Lower leg skin (tissue), 4 donors: ENCODE measurements at regions not wholly inside any gene's neighbourhood (a gene's known extent, or its start where the extent isn't known, plus 50 kb on each side); places are given as distances from the start of the nearest gene placed in this dataset.

Source experiments
- DNase-seq, 2 donors: peaks; one replicate each; pipeline ENCODE4 v3.0.0-alpha.2; 2019; ENCODE audit warnings: low spot score in 2 of 2
- H3K4me3 ChIP-seq: fragments of 200-600 bp; sonication (generic); 2 replicates; pipeline ENCODE4 v1.5.1; 2017; ENCODE audit warnings: mild to moderate bottlenecking, low read depth; ENCODE audit not compliant: poor library complexity, severe bottlenecking
- POLR2A ChIP-seq, 2 donors: fragments of 450-650 bp; IDR thresholded peaks; one replicate each; pipeline ENCODE4 v1.6.1; 2016 to 2017; ENCODE audit warnings: antibody characterized with exemption in 2 of 2, mild to moderate bottlenecking in 1 of 2, moderate library complexity in 1 of 2
- WGBS, 2 donors: methylation state at CpG; one replicate each; pipeline ENCODE4 v1.1.5; 2018; 5-methylcytosine and 5-hydroxymethylcytosine counted together
- intact Hi-C: fragments of 100-400 bp; cut with DNase I; formaldehyde crosslinking; loops from one replicate; pipeline ENCODE4 v1.15.0; 2023; ENCODE audit warnings: low total_unique reads
- TF ChIP-seq, protein P1 (sequence below), 3 donors: fragments of 450-650 bp; IDR thresholded peaks; one replicate each; pipeline ENCODE4 v1.5.1; 2016; ENCODE audit warnings: antibody characterized with exemption in 3 of 3, mild to moderate bottlenecking in 3 of 3, moderate library complexity in 2 of 3

DNA sequence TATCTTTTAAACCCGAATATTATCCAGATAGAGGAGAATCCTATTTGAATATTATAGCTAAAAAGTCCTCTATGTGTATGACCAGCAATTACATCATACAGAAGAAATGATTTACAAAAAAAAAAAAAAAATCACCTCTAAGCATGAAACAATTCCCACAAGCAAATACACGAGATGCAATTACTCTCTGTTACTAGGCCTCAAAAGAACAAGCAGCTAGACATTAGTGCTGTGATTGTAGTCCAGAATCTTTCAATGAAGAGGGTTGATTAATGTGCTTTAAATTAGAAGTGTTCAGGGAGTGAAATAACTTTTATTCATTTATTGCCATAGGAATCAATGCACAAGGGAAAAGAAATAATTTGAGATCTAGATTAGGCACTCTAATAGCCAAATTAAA lies 1379.5 kb upstream of the GBE1 start:
- TF ChIP-seq, protein P1, sequence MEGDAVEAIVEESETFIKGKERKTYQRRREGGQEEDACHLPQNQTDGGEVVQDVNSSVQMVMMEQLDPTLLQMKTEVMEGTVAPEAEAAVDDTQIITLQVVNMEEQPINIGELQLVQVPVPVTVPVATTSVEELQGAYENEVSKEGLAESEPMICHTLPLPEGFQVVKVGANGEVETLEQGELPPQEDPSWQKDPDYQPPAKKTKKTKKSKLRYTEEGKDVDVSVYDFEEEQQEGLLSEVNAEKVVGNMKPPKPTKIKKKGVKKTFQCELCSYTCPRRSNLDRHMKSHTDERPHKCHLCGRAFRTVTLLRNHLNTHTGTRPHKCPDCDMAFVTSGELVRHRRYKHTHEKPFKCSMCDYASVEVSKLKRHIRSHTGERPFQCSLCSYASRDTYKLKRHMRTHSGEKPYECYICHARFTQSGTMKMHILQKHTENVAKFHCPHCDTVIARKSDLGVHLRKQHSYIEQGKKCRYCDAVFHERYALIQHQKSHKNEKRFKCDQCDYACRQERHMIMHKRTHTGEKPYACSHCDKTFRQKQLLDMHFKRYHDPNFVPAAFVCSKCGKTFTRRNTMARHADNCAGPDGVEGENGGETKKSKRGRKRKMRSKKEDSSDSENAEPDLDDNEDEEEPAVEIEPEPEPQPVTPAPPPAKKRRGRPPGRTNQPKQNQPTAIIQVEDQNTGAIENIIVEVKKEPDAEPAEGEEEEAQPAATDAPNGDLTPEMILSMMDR (IDR thresholded peaks at IDR 0.05) = no peak
- intact Hi-C loops = no loop called here
- DNase-seq = no peak
- no peak overlapping the region for H3K4me3 ChIP-seq
- WGBS, 2 donors = 64 to 74% methylated on average over 2 of the region's 2 CpGs

DNA sequence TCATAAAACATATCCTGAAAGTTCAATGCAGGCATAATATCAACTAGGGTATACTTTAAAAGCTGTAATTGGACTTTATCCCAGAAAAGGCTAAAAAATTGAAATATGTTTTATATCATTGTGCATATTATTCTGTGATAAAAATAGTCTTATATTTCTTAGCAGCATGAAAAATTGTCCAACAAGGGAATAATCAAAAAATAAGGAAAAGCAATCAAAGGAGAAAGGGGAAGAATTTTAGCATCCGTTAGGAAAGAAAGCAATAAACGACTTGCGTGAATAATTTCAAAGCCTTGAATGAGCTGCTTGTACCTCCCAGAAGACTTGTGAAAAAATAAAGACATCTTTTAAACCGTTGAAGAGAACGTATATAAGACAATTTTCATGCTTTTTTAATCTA lies 1369.8 kb upstream of the GBE1 start:
- H3K4me3 ChIP-seq = no peak overlapping the region
- 70 to 79% methylated on average over 5 of the region's 5 CpGs for WGBS, 2 donors
- TF ChIP-seq, protein P1 (IDR thresholded peaks at IDR 0.05) = no peak
- no peak for TF ChIP-seq POLR2A (IDR thresholded peaks at IDR 0.05)
- DNase-seq = no peak
- intact Hi-C loops = no loop called here

DNA sequence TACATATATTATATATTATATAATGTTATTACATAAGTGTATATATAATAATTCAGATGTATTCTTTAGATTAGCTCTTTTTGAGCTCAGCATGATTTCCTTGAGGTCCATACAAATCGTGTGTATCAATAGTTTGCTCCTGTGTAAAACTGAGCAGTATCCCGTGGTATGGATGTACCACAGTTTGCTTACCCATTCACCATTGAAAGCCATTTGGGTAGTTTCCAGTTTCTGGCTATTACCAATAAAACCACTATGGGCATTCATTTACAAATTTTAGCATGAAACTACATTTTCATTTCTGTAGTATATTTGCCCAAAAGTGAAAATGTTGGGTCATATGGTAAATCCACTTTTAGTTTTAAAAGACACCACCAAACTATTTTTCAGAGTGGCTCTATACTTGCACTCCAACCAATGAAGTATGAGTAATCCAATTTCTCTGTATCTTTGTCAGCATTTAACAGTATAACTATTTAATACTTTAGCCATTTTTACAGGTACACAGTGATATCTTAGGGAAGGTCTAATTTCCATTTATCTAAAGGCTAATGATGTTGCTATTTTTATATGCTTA lies 1361.4 kb upstream of the GBE1 start:
- 84 to 89% methylated on average over 2 of the region's 2 CpGs for WGBS, 2 donors
- TF ChIP-seq POLR2A (IDR thresholded peaks at IDR 0.05) = no peak
- TF ChIP-seq, protein P1 (IDR thresholded peaks at IDR 0.05) = no peak
- intact Hi-C loops = no loop called here
- DNase-seq = no peak
- no peak overlapping the region for H3K4me3 ChIP-seq

DNA sequence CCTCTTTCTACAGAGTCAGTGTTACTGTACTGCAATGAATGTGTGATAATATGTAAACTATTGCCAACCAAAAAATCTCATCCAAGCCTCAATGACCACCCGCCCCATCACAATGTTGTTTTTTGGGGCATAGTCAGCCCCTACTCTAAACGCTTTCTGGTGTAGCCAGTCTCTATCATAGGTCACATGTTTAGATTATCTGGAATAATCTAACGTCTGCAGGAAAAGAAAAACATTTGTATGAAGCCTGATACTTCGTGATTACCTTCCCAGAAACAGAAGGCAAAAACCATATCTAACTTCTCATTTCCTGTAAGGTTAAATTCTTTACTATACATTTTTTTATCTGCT lies 1331.8 kb upstream of the GBE1 start:
- TF ChIP-seq, protein P1 (IDR thresholded peaks at IDR 0.05) = no peak
- no peak for TF ChIP-seq POLR2A (IDR thresholded peaks at IDR 0.05)
- DNase-seq = no peak

DNA sequence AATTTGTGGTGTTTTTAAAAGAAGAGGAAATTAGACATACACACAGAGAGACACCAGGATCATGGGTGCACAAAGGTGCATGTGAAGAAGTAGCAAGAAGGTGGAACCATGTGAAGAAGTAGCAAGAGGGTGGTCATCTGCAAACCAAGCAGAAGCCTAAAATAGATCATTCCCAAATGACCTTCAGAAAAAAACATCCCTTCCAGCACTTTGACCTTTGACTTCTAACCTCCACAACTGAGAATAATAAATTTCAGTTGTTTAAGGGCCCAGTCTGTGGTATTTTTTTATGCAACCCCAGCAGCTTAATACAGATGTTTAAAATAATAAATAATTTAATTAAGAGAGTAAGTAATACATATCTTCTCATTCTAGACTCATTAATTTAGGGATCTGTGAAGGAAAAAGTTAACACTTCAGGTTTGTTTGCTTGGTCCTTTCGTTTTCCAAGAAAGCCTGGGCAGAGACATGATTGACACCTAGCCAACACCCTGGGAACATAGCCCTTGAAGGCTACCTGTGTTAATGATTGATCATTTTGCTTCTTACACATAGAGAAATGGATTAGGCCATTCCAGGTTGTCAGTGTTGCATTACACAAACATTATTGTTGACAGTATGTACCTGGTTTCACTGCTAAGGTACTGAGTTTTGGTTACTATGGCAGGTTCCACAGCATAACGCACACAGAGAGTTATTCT lies 1331.2 kb upstream of the GBE1 start:
- TF ChIP-seq POLR2A (IDR thresholded peaks at IDR 0.05) = no peak
- TF ChIP-seq, protein P1 (IDR thresholded peaks at IDR 0.05) = no peak
- 63 to 72% methylated on average over 2 of the region's 2 CpGs for WGBS, 2 donors
- intact Hi-C loops = no loop called here
- H3K4me3 ChIP-seq = no peak overlapping the region
- no peak for DNase-seq

More for the DNA sequence above, 1331.8 kb upstream of the GBE1 start:
- intact Hi-C loops = no loop called here
- no peak overlapping the region for H3K4me3 ChIP-seq
- WGBS, 2 donors = 74 to 83% methylated on average over 4 of the region's 4 CpGs

DNA sequence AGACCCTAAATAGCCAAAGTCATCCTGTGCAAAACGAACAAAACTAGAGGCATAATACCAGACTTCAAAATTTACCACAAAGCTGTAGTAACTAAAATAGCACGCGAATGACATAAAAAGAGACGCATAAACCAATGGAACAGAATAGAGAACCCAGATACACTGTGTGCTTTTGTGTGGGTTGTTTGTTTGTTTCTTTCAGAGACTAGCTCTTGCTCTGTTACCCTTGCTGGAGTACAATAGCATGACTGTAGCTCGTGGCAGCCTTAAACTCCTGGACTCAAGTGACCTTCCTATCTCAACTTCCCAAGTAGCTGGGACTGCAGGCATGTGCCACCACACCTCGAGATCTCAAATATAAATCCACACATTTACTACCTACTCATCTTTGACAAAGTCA lies 1314.6 kb upstream of the GBE1 start:
- TF ChIP-seq, protein P1 (IDR thresholded peaks at IDR 0.05) = no peak
- no peak for TF ChIP-seq POLR2A (IDR thresholded peaks at IDR 0.05)
- intact Hi-C loops = no loop called here
- no peak overlapping the region for H3K4me3 ChIP-seq
- no peak for DNase-seq
- 76 to 84% methylated on average over 6 of the region's 6 CpGs for WGBS, 2 donors
